CD4-positive, CD25-positive, alpha-beta regulatory T cell (primary cell): ENCODE measurements at regions not wholly inside any gene's neighbourhood (a gene's known extent, or its start where the extent isn't known, plus 50 kb on each side); places are given as distances from the start of the nearest gene placed in this dataset.

Source experiments
- ATAC-seq, 2 donors: fragments of 150-1000 bp; cut with Tn5 transposase; one replicate each; pipeline ENCODE4 v1.10.0; 2021; ENCODE audit warnings: low read depth in 2 of 2, moderate number of reproducible peaks in 2 of 2, moderate library complexity in 1 of 2
- DNase-seq, 3 donors: peaks; one replicate each; pipeline versions ENCODE4 v3.0.0 to v3.0.0-alpha.2; 2012 to 2022; ENCODE audit warnings: mixed read lengths in 1 of 3
- H3K27ac ChIP-seq: one replicate; pipeline ENCODE4 v1.7.0; 2013; ENCODE audit warnings: mild to moderate bottlenecking, low read length; ENCODE audit not compliant: insufficient read depth, poor library complexity, severe bottlenecking
- H3K27me3 ChIP-seq: one replicate; pipeline ENCODE4 v1.7.0; 2013; ENCODE audit warnings: low read length; ENCODE audit not compliant: control insufficient read depth, insufficient read depth
- H3K36me3 ChIP-seq: one replicate; pipeline ENCODE4 v1.7.0; 2013; ENCODE audit warnings: mild to moderate bottlenecking, low read length, moderate library complexity; ENCODE audit not compliant: control insufficient read depth, insufficient read depth
- H3K4me1 ChIP-seq: 2 replicates; pipeline ENCODE4 v1.7.0; 2013; ENCODE audit warnings: mild to moderate bottlenecking, low read length; ENCODE audit not compliant: insufficient read depth, control insufficient read depth, poor library complexity, severe bottlenecking
- H3K4me3 ChIP-seq: one replicate; pipeline ENCODE4 v1.7.0; 2013; ENCODE audit warnings: low read depth, mild to moderate bottlenecking, low read length, moderate library complexity
- H3K9me3 ChIP-seq, 2 experiments: 1 replicate in 1 of 2; 2 replicates in 1 of 2; pipeline ENCODE4 v1.7.0; 2013; ENCODE audit warnings: low read length in 2 of 2, mild to moderate bottlenecking in 1 of 2, moderate library complexity in 1 of 2; ENCODE audit not compliant: control insufficient read depth in 2 of 2
- H3K27ac Mint-ChIP-seq, 3 donors: one replicate each; pipeline ENCODE4 v1.8.0; 2020 to 2022; ENCODE audit warnings: mild to moderate bottlenecking in 3 of 3, mixed read lengths in 3 of 3, moderate library complexity in 2 of 3
- H3K27me3 Mint-ChIP-seq: one replicate; pipeline ENCODE4 v1.8.0; 2022; ENCODE audit warnings: mild to moderate bottlenecking, mixed read lengths
- H3K36me3 Mint-ChIP-seq: one replicate; pipeline ENCODE4 v1.8.0; 2020; ENCODE audit warnings: mixed read lengths
- H3K4me1 Mint-ChIP-seq, 4 donors: one replicate each; pipeline ENCODE4 v1.8.0; 2020 to 2022; ENCODE audit warnings: mixed read lengths in 4 of 4, mild to moderate bottlenecking in 1 of 4
- H3K4me3 Mint-ChIP-seq, 4 donors: one replicate each; pipeline ENCODE4 v1.8.0; 2020 to 2022; ENCODE audit warnings: mild to moderate bottlenecking in 4 of 4, mixed read lengths in 4 of 4, moderate library complexity in 3 of 4
- H3K9me3 Mint-ChIP-seq, 7 donors: one replicate each; pipeline ENCODE4 v1.8.0; 2020 to 2022; ENCODE audit warnings: mixed read lengths in 7 of 7, mild to moderate bottlenecking in 3 of 7, moderate library complexity in 2 of 7

- Mint-ChIP-seq H3K36me3 (no peaks in the 10 kb centered on the region), H3K9me3 (peaks cover 0 to 5% (median 1%) of the 10 kb centered on the region in 7 donors), H3K27me3 (no peaks in the 10 kb centered on the region), H3K4me3 (no peak overlapping the region), H3K27ac (no peak overlapping the region), H3K4me1 (peaks cover 0 to 5% (median 0%) of the 10 kb centered on the region in 4 donors)
- Histone ChIP-seq H3K27ac (no peak overlapping the region), H3K27me3 (no peaks in the 10 kb centered on the region), H3K4me3 (no peak overlapping the region), H3K9me3 (no peaks in the 10 kb centered on the region), H3K36me3 (no peaks in the 10 kb centered on the region), H3K4me1 (no peaks in the 10 kb centered on the region)
- DNase-seq (no peak), ATAC-seq (no peak)
Measured at GRCh38 chr15:95981209-95981608, 349.3 kb upstream of the NR2F2 start.

GRCh38 chr15:95987299-95987698 is 343.2 kb upstream of the NR2F2 start:
- H3K4me3 ChIP-seq, result no peak overlapping the region
- no peaks in the 10 kb centered on the region for H3K4me1 ChIP-seq
- Mint-ChIP-seq H3K36me3 (no peaks in the 10 kb centered on the region), H3K4me1 (peaks cover 0 to 9% (median 4%) of the 10 kb centered on the region in 4 donors), H3K4me3 (no peak overlapping the region), H3K27ac (no peak overlapping the region), H3K27me3 (peaks cover 10% of the 10 kb centered on the region), H3K9me3 (peaks cover 0 to 4% (median 1%) of the 10 kb centered on the region in 7 donors)
- H3K9me3 ChIP-seq, result no peaks in the 10 kb centered on the region
- no peaks in the 10 kb centered on the region for H3K27me3 ChIP-seq
- no peak overlapping the region for H3K27ac ChIP-seq
- no peak for DNase-seq
- no peaks in the 10 kb centered on the region for H3K36me3 ChIP-seq
- no peak for ATAC-seq

- no peaks in the 10 kb centered on the region for H3K4me1 ChIP-seq
- H3K9me3 ChIP-seq, result no peaks in the 10 kb centered on the region
- peaks cover 0 to 9% (median 4%) of the 10 kb centered on the region in 4 donors for H3K4me1 Mint-ChIP-seq
- H3K4me3 Mint-ChIP-seq, result no peak overlapping the region
- H3K27ac Mint-ChIP-seq, result peak overlapping the region in 1 of 3 donors; percentile 10
- H3K27me3 ChIP-seq, result no peaks in the 10 kb centered on the region
- no peak overlapping the region for H3K27ac ChIP-seq
- H3K4me3 ChIP-seq, result no peak overlapping the region
- DNase-seq, result no peak
- peaks cover 10% of the 10 kb centered on the region for H3K27me3 Mint-ChIP-seq
- peaks cover 0 to 2% (median 1%) of the 10 kb centered on the region in 7 donors for H3K9me3 Mint-ChIP-seq
- no peaks in the 10 kb centered on the region for H3K36me3 Mint-ChIP-seq
- no peak for ATAC-seq
- no peaks in the 10 kb centered on the region for H3K36me3 ChIP-seq
Measured at GRCh38 chr15:95987886-95988573, 342.5 kb upstream of the NR2F2 start.

GRCh38 chr15:95988574-95988887 is 342.0 kb upstream of the NR2F2 start:
- H3K4me1 Mint-ChIP-seq, result peaks cover 0 to 9% (median 4%) of the 10 kb centered on the region in 4 donors
- peaks cover 3% of the 10 kb centered on the region for H3K27me3 ChIP-seq
- DNase-seq, result no peak
- no peak overlapping the region for H3K27ac ChIP-seq
- no peak overlapping the region for H3K4me3 Mint-ChIP-seq
- peak overlapping the region in 1 of 3 donors; percentile 10 for H3K27ac Mint-ChIP-seq
- H3K36me3 Mint-ChIP-seq, result no peaks in the 10 kb centered on the region
- no peaks in the 10 kb centered on the region for H3K4me1 ChIP-seq
- peaks cover 10% of the 10 kb centered on the region for H3K27me3 Mint-ChIP-seq
- H3K9me3 ChIP-seq, result no peaks in the 10 kb centered on the region
- ATAC-seq, result no peak
- H3K9me3 Mint-ChIP-seq, result peaks cover 0 to 2% (median 1%) of the 10 kb centered on the region in 7 donors
- H3K4me3 ChIP-seq, result no peak overlapping the region
- H3K36me3 ChIP-seq, result no peaks in the 10 kb centered on the region

GRCh38 chr15:95989392-95989791 is 341.1 kb upstream of the NR2F2 start:
- Mint-ChIP-seq H3K27ac (no peak overlapping the region), H3K4me3 (no peak overlapping the region), H3K9me3 (peaks cover 0 to 2% (median 1%) of the 10 kb centered on the region in 7 donors), H3K4me1 (peaks cover 0 to 9% (median 4%) of the 10 kb centered on the region in 4 donors), H3K27me3 (peaks cover 10% of the 10 kb centered on the region), H3K36me3 (no peaks in the 10 kb centered on the region)
- no peak overlapping the region for H3K27ac ChIP-seq
- no peak for ATAC-seq
- DNase-seq, result no peak
- peaks cover 5% of the 10 kb centered on the region for H3K27me3 ChIP-seq
- H3K36me3 ChIP-seq, result no peaks in the 10 kb centered on the region
- no peaks in the 10 kb centered on the region for H3K9me3 ChIP-seq
- H3K4me3 ChIP-seq, result no peak overlapping the region
- no peaks in the 10 kb centered on the region for H3K4me1 ChIP-seq

GRCh38 chr15:95990833-95991232 is 339.7 kb upstream of the NR2F2 start:
- no peak overlapping the region for H3K4me3 Mint-ChIP-seq
- H3K27ac Mint-ChIP-seq, result no peak overlapping the region
- no peaks in the 10 kb centered on the region for H3K9me3 ChIP-seq
- H3K36me3 Mint-ChIP-seq, result no peaks in the 10 kb centered on the region
- ATAC-seq (no peak), DNase-seq (no peak)
- H3K36me3 ChIP-seq, result no peaks in the 10 kb centered on the region
- H3K4me3 ChIP-seq, result no peak overlapping the region
- peaks cover 0 to 3% (median 1%) of the 10 kb centered on the region in 7 donors for H3K9me3 Mint-ChIP-seq
- H3K27me3 ChIP-seq, result peaks cover 5% of the 10 kb centered on the region
- H3K4me1 Mint-ChIP-seq, result peaks cover 0 to 21% (median 4%) of the 10 kb centered on the region in 4 donors
- H3K27me3 Mint-ChIP-seq, result peaks cover 13% of the 10 kb centered on the region
- no peaks in the 10 kb centered on the region for H3K4me1 ChIP-seq
- no peak overlapping the region for H3K27ac ChIP-seq

GRCh38 chr15:95994418-95994817 is 336.1 kb upstream of the NR2F2 start:
- peaks cover 11 to 23% (median 13%) of the 10 kb centered on the region in 4 donors for H3K4me1 Mint-ChIP-seq
- no peak for ATAC-seq

More at GRCh38 chr15:95994418-95994817, 336.1 kb upstream of the NR2F2 start:
- Histone ChIP-seq H3K4me3 (no peak overlapping the region), H3K9me3 (no peaks in the 10 kb centered on the region), H3K27me3 (peaks cover 7% of the 10 kb centered on the region), H3K27ac (no peak overlapping the region), H3K4me1 (peaks cover 10% of the 10 kb centered on the region), H3K36me3 (no peaks in the 10 kb centered on the region)
- no peak for DNase-seq
- Mint-ChIP-seq H3K4me3 (no peak overlapping the region), H3K36me3 (no peaks in the 10 kb centered on the region), H3K9me3 (peaks cover 0 to 3% (median 0%) of the 10 kb centered on the region in 7 donors), H3K27ac (no peak overlapping the region), H3K27me3 (peaks cover 9% of the 10 kb centered on the region)
